HG03060 (cell line): ENCODE measurements at regions not wholly inside any gene's neighbourhood (a gene's known extent, or its start where the extent isn't known, plus 50 kb on each side); places are given as distances from the start of the nearest gene placed in this dataset.
"Not testable (repeated sequence)": the region's sequence is repeated elsewhere in the genome, so short reads cannot be mapped to it uniquely, and the experiment has no call there.

Source experiments
- ATAC-seq: cut with Tn5 transposase; IDR thresholded peaks from one replicate; pipeline ENCODE4 v1.9.1; 2021; ENCODE audit warnings: low read depth, moderate number of reproducible peaks; ENCODE audit not compliant: unreplicated experiment

DNA sequence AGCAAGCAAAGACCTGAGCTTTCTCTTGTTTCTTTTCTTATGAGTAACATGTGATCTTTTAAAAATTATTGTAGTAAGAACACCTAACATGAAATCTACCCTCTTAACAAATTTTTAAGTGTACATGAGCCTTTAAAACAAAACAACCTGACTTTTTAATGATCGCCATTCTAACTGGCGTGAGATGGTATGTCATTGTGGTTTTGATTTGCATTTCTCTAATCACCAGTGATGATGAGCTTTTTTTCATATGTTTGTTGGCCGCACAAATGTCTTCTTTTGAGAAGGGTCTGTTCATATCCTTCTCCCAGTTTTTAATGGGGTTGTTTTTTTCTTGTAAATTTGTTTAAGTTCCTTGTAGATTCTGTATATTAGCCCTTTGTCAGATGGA, 73.7 kb upstream of the BMP2 start:
- ATAC-seq = not testable (repeated sequence)

DNA sequence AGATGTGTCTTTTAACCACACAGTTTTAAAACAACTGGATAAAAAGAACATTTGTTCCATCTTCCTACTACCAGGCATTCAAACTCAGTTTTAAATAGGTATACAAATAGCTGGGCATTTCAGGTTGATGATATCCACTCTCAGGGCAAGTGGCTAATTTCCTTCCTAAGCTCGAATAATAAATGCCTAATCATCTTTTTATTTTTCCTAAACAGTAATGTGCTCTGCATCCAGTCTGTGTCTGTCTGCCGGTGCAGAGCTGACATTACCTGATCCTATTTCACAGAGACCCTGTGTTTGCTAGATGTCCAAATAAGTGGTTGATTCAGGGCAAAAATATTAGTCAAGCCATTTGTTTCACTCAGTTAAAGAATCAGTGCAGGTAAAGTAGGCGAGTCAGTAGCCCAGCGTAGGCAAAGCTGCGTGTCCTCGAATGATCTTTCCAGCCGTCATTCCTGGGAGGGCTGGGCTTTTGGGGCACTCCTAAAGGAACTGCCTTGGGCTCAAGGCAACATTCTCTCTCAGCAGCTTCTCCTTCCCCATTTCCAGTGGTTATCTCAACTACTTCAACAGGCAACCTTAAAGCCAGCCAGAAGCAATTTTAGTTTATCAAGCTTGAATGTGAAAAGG, 74.2 kb upstream of the BMP2 start:
- ATAC-seq = no peak

DNA sequence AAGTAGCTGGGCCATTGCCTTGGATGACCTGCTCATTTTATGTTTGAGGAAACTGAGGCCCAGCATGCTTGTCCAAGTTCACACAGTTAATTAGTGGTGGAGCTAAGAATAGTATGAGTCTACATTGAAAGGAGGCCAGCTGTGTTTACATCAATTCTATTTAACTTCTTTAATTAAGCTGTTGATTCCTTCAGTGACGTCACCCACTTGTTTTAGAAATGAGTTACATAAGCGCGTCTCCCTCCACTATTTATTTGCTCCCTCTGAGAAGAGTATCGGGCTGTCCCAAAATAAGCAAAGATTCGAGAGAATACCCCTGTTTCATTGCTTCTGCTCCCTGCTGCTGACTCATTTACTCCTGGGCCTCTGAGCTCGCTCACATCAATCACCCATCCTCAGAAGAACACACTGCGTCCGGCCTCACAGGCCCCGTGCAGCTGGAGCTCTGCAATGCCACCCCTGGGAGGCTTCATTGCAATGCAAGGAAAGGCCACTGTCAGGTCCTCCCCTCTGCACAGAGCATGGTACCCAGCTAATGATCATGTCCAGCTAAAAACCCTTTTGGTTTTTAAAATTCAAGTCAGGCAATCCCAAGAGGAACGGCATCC, 74.8 kb upstream of the BMP2 start:
- no peak for ATAC-seq

DNA sequence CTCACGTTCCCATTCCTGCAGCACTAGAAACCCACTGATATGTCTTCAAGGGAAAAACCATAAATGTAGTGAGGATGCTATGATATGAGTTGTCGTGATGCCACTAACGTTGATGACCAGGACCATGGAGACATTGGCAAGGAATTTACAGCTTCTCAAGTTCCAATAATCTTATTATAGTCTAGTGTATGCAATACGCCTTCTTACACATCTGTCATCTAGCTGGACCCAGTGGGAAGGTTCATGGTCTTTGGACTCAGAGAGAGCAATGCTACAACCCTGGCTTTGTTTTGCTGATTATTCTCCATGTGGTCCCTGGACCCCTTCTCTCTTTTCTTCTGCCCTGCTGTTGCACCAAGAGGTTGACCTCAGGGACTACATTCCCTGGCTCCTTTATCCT, 76.0 kb upstream of the BMP2 start:
- ATAC-seq = no peak

DNA sequence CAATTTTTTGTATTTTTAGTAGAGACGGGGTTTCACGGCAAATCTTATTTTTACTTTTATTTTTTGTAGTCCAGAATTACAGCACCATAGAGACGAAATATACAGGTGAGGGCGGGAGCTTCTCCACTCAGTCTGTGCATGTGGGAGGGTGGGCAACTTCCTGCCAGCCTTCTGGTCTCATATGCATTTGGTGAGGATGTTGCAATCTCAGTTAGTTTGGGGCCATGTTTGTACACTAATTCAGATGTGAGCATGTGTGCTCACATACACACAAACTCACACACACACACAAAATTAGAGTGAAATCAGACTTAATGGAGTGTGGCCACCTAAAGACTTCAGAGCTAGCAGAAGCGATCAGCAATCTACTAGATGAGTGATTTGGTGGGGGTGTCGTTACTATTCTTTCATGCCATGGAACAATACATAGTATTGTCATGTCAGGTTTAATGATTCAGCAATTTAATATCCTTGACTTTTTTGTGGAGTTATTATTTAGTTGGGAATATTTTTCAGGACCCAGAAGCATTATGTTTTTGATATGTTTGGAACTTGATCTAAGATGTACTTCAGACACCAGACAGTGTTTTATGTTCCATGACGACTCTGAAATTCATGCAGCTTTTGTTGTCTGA, 78.0 kb upstream of the BMP2 start:
- no peak for ATAC-seq

DNA sequence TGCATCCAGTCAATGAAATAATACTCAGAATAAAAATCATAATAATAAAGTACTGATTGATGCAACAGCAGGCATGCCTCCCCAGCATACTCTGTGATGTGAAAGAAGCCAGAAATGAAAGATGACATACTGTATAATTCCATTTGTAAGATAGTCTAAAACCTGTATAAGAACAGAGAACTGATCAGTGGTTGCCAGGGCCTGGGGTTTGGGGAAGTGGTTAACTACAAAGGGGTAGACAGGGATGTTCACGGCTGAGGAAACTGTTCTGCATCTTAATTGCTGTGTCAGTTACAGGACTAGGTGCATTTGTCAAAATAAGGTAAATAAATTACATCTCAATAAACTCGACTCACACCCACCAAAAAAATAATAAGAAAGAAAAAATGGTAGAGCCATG, 81.3 kb upstream of the BMP2 start:
- ATAC-seq = no peak

DNA sequence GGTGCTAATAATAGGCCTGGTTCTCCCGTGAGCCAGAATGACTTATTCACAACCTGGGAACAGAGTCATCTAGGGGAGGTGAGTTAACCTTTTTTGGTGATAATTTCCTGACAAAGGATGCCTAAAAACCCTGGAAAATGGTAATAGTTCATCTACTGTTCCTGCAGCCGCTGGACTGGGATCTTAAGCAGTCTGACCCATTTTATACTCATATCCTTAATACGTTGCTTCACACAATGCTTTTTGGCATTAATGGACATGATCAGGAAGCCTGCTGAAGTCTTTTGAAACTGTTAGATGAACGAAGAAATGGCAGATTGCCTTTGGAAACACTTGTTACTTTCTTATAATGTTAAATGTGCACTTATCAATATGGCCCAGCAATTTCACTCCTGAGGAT, 81.9 kb upstream of the BMP2 start:
- no peak for ATAC-seq

DNA sequence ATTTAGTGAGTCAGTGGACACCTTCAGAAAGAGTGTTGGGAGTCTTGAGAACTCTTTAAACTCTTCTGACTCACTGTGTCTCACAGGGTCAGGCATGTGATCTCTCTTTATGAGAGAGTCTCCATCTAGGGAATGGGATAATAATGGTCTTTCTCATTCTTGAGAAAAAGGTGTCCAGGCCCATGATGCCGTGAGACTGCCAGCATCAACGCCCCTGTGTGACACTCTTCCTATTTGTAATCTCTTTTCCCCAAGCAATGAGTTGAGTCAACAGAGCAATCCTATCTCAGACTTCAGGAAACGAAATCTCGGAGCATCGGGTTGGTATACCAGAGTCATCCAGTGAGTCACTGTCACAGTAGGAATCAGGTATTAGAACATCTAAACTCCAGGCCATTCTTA, 82.3 kb upstream of the BMP2 start:
- ATAC-seq = no peak

DNA sequence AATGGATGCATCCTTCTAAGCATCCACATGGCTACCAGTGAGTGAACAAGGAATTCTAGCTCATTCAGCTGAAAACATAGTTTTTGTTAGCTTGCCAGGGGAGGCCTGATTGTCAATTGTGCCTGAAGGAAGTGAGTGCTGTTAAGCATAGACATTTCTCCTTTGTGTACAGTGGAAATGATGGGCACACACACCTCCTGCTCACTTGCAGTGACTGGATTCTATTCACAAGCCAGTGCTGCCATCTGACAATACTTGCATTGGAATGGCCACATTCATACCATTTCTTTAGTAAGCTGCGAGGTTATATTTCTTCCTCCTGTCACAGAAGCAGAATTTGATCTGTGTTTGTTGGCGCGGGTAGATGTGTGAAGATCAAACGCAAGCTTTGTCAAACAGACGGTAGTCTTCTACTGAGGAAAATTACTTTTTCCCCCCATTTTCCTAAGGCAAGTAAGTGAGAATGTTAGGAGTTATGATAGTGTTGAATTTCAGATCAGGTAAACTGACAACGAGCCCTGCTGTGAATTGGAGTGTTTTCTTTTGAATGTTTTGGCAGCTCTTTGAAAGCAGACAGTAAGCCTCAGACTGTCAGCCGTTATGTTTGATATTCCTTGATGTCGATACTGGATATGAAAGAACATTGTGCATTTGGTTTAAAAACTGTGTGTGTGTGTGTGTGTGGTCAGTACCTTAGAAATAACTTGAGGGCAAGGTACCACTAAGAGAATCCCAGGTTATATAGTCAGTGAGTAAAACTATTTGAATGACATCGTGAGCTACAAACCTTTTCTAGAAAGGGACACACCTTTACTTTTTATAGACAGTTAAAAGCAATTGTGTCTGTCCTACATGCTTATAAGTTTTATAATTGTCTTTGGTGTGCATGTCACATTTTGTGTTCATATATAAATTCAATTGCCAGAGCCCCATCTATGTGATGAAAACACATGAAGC, 84.2 kb upstream of the BMP2 start:
- no peak for ATAC-seq

DNA sequence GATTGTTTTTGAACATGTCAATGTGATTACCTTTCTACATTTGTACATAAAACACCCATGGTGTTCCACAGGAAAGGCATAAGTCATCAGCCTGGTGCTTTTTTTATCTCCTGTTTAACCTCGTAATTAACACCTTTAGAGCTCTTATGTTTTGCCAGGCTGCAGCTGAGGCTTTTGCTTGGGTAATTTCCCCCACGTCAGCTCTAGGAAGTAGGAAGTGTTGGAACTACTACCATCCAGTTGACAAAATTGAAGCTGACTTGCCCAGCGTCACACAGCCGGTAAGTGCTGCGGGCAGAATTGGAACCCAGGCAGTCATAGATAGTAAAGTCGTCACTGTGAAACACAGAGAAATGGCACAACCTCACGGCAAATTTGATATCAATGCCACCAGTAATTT, 86.6 kb upstream of the BMP2 start:
- ATAC-seq = no peak

DNA sequence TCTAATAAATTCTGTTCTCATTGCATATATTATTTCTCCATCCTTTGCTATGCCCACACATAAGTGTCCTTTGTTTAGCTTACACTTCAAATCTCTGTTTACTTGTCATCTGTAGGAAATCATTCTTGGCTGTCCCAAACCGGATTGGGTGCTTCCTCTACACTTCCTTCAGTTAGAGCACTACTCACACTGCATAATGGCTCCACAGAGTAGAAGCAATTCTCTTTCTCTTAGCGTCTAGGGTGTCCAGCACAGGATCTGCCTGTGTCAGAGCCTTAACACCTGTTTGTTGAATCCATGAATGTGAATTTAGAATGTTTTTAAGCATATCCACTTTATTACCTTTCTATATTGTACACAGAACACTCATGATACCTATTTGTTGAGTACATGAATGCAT, 87.0 kb upstream of the BMP2 start:
- ATAC-seq = no peak

DNA sequence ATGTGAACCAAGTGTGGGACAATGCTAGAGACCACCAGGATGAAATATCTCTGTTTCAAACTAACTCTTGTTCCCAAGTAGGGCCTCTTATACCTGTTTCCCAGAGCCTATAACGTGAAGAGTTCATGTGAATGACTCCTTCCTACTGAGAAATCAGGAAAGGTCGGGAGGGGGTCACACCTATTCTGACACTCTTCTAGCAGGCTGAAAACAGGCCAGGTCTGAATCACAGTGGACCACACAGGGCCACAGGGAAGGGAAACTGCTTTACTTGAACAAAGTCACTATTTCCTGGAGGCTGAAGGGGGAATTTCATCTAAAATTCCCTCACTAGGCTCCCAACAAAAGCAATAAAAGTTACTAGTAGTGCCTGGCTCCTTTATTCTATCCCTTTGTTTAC, 88.4 kb upstream of the BMP2 start:
- ATAC-seq = no peak

DNA sequence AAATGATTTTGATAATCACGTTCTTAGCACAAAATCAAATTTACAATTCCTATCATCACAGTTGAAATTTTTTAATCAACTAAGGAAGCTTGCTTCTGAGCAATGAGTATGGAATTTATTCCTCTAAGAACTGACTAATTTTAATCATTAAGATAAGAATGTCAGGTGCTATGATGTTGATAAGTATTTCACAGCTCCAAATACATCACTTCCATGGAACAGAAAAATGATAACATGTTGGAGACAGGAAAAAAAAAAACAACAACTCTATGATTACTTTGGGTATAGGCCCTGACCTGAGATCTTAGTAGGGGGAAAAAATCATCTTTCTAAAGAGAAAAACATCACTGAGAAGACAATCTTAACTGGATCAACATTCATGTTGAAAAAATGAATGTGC, 89.4 kb upstream of the BMP2 start:
- ATAC-seq = no peak

DNA sequence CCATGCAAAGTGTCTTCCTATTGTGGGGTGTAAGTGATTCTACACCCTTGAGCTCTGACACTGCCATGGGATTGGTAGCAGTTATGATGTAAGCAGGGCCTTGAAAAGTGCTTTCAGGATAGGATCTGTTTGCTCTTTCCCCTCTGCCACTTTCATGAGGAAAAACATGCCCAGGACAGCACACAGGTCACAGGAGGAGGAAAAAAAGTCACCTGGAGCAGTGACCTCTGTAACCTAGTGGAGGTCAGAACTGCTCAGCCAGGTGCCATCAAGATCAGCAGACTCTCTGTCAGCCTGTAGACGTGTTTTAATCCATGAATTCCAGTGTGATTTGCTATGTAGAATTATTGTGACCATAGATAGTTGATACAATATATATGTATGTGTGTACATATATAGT, 92.7 kb upstream of the BMP2 start:
- ATAC-seq = no peak

DNA sequence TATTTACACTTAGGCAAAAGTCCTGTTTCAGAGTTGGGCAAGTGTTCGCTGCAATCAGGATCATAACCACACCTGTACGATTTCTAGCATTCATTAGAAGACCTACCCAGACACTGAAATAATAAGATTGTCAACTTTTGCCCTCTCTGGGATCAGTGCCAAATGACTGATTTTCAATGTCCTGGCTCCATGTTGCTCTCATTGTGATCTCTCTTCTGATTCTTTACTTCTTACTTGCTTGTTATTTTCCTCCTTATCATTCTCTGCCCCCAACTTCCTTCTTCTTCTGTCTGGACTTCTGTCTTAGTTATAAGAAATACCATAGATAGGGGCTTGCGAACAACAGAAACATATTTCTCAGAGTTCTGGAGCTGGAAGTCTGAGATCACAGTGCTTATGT, 94.4 kb upstream of the BMP2 start:
- ATAC-seq = no peak

DNA sequence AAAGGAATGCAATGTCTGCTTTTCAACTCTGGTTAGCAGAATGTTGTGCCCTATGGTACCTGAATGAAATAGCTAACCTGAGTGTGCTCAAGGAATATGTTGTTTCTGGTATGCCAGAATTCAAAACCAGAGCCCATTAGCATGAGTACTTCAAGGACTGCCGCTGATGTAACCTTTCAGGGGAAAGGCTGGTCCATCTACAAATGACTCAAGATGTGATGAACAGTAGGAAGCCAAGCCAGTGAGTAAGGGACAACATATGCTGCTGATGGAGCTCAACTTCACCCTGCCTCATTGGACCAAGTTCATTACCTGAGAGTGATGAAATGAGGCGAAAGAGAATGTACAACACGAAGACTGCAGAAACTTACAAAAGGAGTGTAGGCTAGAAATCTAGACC, 95.7 kb upstream of the BMP2 start:
- ATAC-seq = no peak

DNA sequence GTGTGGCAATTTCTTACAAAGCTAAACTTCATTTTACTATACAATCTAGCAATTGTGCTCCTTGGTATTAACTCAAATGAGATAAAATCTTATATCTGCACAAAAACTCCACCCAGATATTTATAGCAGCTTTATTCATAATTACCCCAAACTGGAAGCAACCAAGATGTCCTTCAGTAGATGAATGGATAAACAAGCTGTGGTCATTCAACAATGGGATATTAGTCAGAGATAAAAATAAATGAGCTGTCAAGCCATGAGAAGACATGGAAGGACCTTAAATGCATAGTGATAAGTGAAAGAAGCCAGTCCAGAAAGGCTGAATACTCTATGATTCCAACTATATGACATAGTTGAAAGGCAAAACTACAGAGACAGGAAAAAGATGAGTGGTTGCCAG, 98.9 kb upstream of the BMP2 start:
- no peak for ATAC-seq

DNA sequence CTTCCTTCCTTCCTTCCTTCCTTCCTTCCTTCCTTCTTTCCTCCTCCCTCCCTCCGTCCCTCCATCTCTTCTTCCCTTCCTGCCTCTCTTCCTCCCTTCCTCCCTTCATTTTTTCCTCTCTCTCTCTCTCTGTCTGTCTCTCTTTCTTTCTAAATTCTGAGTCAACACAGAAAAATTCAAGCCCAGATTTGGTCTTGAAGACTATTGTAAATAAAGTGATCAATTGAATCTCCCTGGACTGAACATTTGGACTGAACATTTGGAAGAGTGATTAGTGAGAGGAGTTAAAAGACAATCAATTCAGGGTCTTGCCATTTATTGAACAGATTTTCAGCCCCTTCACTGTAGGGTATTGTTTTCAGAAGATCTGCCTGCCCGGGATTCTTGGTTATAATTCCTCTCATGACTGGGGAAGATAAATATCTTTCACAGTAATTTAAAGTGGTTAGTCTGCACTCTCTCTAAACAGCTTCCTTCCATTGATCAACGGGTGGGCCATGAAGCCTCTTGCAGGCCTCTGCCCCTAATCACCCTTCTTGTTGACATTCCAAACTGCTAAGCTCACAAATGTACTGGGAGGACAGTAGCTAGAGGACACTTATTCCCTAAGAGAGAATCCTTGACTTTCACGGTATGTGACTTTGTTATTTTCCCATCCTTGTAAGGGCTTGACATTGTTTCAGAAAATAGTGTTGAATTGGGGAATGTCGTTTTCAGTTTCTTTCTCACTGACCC, 101.7 kb upstream of the BMP2 start:
- no peak for ATAC-seq

DNA sequence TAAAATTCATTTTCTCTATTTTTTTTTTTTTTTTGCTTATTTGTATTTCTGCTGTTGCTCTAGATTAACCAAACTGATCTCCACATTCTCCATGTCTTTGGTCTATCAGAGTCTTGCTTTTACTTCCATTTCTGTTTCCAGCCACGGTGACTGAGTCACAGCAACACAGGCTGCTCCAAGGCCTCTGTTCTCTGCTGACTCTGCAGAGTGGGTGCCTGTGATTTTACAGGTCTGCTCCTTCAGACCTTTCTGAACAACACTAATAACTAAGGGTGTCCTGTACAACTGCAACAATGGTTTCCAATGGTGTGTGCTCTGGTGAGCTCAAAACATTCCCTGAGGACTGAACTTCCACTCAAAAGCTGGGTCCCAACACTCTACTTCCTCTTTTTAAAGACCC, 102.3 kb upstream of the BMP2 start:
- no peak for ATAC-seq

DNA sequence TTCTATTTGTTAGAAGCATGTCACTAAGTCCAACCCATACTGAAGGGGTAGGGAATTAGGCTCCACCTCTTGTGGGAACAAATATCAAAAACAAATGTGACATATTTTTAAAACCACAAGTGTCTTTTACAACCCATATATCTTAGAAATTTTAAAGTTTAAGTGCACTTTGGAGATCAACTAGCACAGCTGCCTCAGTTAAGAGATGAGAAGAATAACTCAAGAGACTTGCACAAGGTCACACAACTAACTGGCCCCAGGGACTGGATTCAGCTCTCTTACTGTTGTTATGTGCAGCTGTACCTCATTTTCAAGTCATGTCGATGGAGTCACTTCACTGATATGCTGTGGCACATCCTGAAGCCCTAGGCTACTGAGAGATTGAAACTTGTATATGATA, 102.9 kb upstream of the BMP2 start:
- no peak for ATAC-seq
